ENCODE measurements at regions not wholly inside any gene's neighbourhood (a gene's known extent, or its start where the extent isn't known, plus 50 kb on each side); places are given as distances from the start of the nearest gene placed in this dataset.

DNA sequence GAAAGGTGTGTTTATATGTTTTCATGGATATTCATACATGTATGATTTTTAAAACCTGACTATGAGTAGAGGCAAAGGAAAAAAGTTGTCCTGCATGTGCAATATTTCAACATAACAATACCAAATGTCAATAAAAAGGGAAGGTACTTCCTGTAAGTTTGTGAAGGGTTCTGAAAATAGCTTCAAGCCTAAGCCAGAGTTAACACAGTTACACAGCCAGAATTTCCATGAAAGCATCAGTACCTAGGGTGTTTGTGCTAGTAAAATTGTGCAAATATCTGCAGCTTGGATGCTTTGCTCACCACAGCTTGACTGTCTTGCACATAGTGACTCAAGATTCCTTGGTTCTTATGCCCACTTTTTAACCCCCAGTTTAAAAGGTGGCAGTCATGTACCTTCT is 193.1 kb upstream of the FAR2 start:
- Histone ChIP-seq H3K27me3 (ENCODE audit: control insufficient read depth, insufficient read depth, low read length) (no peaks in the 10 kb centered on the region), H3K4me3 (ENCODE audit: low read depth, low read length) (no peak overlapping the region), H3K36me3 (ENCODE audit: control insufficient read depth, insufficient read depth, low read length) (no peaks in the 10 kb centered on the region)
- FAIRE-seq (no peak), DNase-seq (ENCODE audit: low read depth) (no peak)
- TF ChIP-seq, protein P1, sequence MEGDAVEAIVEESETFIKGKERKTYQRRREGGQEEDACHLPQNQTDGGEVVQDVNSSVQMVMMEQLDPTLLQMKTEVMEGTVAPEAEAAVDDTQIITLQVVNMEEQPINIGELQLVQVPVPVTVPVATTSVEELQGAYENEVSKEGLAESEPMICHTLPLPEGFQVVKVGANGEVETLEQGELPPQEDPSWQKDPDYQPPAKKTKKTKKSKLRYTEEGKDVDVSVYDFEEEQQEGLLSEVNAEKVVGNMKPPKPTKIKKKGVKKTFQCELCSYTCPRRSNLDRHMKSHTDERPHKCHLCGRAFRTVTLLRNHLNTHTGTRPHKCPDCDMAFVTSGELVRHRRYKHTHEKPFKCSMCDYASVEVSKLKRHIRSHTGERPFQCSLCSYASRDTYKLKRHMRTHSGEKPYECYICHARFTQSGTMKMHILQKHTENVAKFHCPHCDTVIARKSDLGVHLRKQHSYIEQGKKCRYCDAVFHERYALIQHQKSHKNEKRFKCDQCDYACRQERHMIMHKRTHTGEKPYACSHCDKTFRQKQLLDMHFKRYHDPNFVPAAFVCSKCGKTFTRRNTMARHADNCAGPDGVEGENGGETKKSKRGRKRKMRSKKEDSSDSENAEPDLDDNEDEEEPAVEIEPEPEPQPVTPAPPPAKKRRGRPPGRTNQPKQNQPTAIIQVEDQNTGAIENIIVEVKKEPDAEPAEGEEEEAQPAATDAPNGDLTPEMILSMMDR (IDR thresholded peaks at IDR 0.05; ENCODE audit: insufficient read depth, low read length, severe bottlenecking), result no peak

DNA sequence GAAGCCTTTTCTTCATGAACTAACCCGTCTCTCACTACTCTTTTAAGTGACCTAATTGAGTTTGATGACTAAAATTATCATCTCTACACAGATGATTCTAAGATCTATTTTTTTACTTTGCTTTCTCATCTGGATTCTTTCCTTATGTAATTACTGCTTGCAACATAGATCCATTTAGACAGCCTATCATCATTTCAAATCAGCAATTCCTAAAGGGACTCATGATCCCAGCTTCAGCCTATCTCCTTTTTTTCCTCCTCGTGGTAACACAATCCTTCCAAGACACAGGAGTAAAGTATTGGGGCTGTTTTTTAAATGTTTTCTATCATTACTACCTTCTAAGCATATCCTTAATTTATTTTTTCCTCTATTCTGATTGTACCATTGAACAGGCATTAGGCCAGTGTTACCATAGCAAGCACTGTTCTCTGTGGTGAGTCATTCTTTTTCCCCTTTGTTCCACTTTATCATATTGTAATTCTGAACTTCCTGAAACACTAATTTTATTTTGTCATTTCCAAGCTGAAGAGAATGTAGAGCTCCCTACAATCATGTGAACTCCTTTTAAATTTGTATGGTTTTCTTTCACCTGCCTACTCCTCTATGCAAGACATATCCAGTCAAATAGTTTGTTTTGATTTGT is 190.4 kb upstream of the FAR2 start:
- peak; percentile 59 for DNase-seq (ENCODE audit: low read depth)
- no peaks in the 10 kb centered on the region for H3K36me3 ChIP-seq (ENCODE audit: control insufficient read depth, insufficient read depth, low read length)
- H3K4me3 ChIP-seq (ENCODE audit: low read depth, low read length), result no peak overlapping the region
- no peak for FAIRE-seq
- TF ChIP-seq, protein P1 (IDR thresholded peaks at IDR 0.05; ENCODE audit: insufficient read depth, low read length, severe bottlenecking), result no peak
- no peaks in the 10 kb centered on the region for H3K27me3 ChIP-seq (ENCODE audit: control insufficient read depth, insufficient read depth, low read length)

DNA sequence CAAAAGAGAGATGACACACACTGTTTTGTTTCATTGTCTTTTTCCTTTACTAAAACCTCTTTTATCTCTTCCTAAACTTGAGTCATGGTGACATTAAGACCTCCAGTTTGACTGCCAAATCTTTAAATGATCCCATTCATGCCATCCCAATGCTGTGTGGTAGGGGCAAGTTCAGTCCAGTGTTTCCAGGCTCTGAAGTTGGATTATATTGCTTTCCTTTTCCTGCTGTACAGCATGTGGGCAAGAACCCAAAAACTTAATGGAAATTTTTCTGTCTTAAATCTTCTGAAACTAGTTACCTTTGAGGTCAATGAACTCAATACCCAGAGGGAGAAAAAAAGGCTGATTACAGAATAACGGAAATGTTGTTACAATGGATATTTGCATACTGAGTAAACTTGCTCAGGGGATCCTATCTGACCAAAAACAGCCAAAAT is 187.1 kb upstream of the FAR2 start:
- Histone ChIP-seq H3K4me3 (ENCODE audit: low read depth, low read length) (no peak overlapping the region), H3K36me3 (ENCODE audit: control insufficient read depth, insufficient read depth, low read length) (no peaks in the 10 kb centered on the region), H3K27me3 (ENCODE audit: control insufficient read depth, insufficient read depth, low read length) (no peaks in the 10 kb centered on the region)
- DNase-seq (ENCODE audit: low read depth) (peak; percentile 20), FAIRE-seq (no peak)
- TF ChIP-seq, protein P1 (IDR thresholded peaks at IDR 0.05; ENCODE audit: insufficient read depth, low read length, severe bottlenecking), result no peak

DNA sequence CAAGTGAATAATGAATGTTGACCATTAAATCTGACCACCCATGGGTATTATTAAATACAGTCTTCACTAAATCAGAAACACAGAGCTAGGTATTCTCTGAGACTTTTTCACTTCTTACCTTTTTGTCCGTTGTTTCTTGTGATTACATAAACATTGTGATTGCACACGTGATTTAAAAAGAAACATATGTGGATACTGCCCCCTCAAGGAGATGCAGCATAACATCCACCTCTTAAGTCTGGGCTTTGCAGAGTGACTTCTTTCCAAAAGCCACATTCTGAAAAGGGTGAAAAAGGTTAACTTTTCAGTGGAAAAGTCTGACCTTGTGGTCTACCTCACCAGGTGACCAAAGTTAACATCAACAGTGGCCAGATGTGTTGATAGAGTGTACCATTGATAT is 185.5 kb upstream of the FAR2 start:
- H3K4me3 ChIP-seq (ENCODE audit: low read depth, low read length), result no peak overlapping the region
- DNase-seq (ENCODE audit: low read depth), result peak; percentile 63
- no peaks in the 10 kb centered on the region for H3K36me3 ChIP-seq (ENCODE audit: control insufficient read depth, insufficient read depth, low read length)
- TF ChIP-seq, protein P1 (IDR thresholded peaks at IDR 0.05; ENCODE audit: insufficient read depth, low read length, severe bottlenecking), result peak; percentile 45
- no peaks in the 10 kb centered on the region for H3K27me3 ChIP-seq (ENCODE audit: control insufficient read depth, insufficient read depth, low read length)
- no peak for FAIRE-seq

DNA sequence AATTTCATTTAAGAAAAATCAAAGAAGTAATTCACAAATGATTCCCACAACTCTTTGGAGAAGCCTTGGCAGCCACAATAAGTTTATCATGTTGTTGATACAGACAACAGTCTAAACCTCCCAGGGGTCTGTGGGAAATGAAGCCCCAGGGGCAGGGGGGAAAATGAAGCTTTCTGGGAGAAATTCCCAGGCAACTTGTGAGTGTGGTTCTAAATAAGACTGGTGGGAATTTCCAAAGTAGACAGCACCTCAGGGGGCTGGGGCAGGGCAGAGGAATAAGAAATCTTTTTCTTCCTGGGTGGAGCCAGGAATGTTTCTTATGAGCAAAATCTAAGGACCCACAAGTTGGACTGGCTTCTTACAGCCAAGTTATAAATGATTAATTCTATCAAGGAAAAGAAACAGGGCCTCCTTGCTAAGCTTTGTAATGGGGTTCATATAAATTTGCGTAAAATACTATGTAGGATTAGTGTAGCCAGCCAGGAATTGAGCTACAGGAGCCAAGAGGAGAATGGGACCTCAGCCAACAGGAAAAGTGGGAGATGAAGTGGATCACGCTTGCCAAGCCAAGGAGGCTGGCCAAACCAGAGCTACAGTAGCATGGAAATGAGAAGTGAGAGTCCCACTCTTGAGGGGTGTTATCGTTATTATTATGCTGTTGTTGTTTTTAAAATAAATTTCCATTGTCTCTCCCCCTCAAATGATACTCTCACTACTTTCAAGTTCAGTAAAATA is 182.9 kb upstream of the FAR2 start:
- no peaks in the 10 kb centered on the region for H3K27me3 ChIP-seq (ENCODE audit: control insufficient read depth, insufficient read depth, low read length)
- FAIRE-seq, result peak; percentile 32
- no peaks in the 10 kb centered on the region for H3K36me3 ChIP-seq (ENCODE audit: control insufficient read depth, insufficient read depth, low read length)
- no peak overlapping the region for H3K4me3 ChIP-seq (ENCODE audit: low read depth, low read length)
- DNase-seq (ENCODE audit: low read depth), result no peak
- TF ChIP-seq, protein P1 (IDR thresholded peaks at IDR 0.05; ENCODE audit: insufficient read depth, low read length, severe bottlenecking), result no peak

Measured in bronchial epithelial cell (primary cell).